GM21526 (cell line): ENCODE measurements at regions not wholly inside any gene's neighbourhood (a gene's known extent, or its start where the extent isn't known, plus 50 kb on each side); places are given as distances from the start of the nearest gene placed in this dataset.
"Not testable (repeated sequence)": the region's sequence is repeated elsewhere in the genome, so short reads cannot be mapped to it uniquely, and the experiment has no call there.

Source experiments
- ATAC-seq: cut with Tn5 transposase; IDR thresholded peaks from one replicate; pipeline ENCODE4 v1.9.1; 2021; ENCODE audit warnings: moderate library complexity; ENCODE audit not compliant: unreplicated experiment, low FRiP score

- no peak for ATAC-seq
Measured at GRCh38 chr2:187862715-187863114, 308.5 kb upstream of the TFPI start.

DNA sequence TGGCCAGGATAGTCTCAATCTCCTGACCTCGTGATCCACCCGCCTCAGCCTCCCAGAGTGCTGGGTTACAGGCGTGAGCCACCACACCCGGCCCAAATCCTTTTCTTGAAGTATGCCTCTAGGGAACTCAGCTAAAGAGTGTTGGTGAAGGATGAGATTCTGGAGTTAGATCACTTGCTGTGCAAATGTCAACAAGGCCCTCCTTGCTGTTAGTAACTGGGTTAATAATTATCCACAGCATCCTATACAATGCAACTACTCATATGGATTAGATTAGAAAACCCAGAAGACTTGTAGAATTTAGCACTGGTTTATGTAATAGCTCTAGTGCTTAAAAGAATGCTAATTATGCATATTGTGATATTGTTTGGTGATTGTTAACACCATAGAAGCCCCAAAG, 310.8 kb upstream of the TFPI start:
- no peak for ATAC-seq

GRCh38 chr2:187867165-187867564, 312.9 kb upstream of the TFPI start:
- no peak for ATAC-seq

GRCh38 chr2:187869195-187869594, 315.0 kb upstream of the TFPI start:
- no peak for ATAC-seq

DNA sequence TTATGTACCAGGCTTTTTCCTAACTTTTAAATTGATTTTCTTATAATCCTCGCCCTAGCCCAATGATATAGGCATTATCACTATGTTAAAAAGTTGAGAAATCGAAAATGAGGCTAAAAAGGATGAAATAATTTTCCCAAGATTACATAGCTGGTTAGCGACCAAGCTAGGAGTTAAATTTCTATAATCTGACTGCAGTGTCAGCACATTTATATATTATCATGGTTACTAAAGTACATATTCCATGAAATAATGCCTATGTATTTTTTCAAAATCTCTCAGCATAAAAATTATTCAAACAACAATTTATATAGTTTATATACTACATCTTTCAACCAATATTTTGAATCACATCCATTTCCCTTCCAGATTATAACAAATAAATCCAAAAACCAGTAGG, 317.3 kb upstream of the TFPI start:
- ATAC-seq = no peak

GRCh38 chr2:187873132-187873531, 318.9 kb upstream of the TFPI start:
- ATAC-seq = no peak

DNA sequence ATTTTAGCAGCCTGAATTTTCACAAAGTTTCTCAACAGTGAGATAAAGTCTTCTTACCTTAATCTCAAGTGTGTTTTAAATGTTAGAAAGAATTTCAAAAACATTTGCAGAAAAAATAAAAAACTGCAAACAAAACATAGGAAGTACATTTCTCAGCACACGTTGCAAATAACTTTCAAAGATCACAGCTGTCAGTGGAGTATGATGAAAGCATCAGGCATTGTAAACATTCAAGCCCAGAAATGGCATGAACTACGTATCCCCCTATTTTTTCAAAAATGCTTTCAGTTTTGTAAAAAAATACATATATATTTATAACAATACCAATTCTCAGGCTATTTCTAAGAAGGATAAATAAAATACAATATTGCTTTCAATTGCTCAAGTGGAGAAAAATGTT, 320.6 kb upstream of the TFPI start:
- ATAC-seq = no peak

- no peak for ATAC-seq
Measured at GRCh38 chr2:187875261-187876141, 321.3 kb upstream of the TFPI start.

DNA sequence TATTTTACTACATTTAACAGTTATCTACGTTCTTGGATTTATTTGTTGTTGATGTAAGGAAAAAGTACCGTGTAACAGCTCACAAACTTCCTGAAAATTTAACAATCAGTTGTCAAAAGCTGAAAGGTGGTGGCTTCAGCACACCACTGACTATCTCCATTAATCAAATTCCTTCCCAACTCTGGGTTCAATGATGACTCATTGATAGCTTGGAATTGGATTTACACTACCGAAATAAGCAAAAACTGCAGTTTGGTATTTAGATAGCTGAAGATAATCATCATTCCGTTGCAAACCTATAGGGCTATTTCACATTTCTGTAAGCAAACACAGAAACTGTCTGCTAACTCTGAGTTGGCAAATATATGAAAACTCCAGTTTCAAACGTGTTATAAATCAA, 322.3 kb upstream of the TFPI start:
- no peak for ATAC-seq

- ATAC-seq = no peak
Measured at GRCh38 chr2:187877391-187877790, 323.2 kb upstream of the TFPI start.

DNA sequence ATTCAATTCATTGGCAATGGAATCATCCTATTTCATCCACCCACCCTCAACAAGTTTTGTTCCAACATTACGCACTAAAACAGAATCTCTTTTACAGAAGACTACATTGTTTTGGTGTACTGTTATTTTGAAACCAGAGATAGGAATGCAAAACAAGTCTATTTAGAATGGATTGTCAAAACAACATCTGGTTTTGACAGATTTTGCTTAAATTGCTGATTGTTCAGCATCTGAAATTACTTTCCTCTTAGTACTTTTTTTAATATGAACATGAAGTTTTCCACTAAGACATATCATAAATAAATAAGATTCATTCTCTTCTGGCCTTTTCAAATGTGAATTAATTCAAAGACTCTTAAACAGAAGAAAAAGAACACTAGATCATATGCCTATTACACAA, 323.9 kb upstream of the TFPI start:
- ATAC-seq = no peak

DNA sequence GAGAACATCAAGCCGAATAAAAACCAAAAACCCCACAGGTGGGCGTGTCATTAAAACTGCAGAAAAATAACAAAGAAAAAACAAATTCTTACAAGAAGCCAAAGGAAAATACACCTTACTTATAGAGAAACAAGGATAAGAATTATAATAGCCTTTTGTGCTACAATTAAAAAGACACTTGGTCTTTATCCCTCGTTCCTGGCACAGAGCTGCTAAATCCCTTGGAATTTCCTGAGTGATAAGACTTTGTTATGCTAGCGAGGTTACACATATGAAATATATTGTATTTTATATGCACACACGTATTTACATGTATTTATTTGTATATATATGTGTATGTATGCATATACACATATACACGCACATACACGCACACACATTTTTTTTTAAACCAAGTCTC, 325.3 kb upstream of the TFPI start:
- no peak for ATAC-seq

DNA sequence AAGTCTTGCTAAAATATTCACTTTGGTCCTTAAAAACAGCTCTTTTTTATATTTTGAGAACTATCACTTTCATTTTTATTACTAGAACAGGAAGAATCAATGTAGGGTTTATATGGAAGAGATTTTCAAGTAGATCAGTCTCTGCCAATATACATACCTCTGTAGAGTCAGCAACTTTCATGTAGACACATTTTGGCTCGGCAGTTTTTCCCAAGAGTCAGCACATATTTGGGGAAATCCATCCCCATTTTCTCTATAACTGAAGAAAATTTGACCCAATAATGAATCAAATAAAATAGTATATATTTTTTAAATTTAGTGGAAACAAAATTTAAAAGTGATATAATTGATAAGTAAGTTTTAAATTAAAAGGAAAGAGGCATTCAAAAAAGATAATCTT, 329.8 kb upstream of the TFPI start:
- ATAC-seq = no peak

DNA sequence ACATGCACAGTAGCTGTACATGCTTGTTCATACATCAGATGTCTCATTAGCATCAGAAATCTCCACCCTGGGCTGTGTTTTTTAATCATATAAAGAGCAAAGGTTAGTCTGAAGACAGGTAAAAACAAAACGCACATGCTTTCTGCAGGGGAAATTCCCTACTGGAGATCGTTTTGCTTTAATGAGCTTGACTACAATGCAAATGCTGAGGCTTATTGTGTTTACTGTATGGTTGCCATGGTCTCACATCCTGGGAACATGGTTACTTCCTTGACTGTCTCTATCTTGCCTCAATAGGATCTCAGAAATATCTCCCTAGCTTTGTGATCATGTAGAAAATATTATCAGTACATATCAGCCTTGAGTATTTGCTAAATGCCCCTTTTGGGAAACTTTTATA, 336.5 kb upstream of the TFPI start:
- no peak for ATAC-seq

GRCh38 chr2:187900021-187900420, 345.8 kb upstream of the TFPI start:
- no peak for ATAC-seq

DNA sequence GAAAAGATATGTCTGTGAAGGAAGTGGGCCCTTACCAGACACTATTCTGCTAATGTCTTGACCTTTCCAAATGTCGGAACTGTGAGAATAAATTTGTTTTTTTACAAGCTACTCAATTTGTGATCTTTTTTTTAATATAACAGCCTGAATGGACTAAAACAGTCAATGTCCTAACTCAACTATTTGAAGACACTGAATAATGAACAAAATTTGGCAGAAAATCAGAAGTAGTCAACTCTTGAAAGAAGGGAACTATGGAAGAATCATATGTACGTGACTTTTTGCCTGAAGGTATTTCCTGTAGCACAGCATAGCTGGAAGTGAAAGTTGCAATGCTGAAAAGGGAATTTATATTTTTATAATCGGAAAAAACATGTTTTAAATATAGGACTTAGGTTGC, 351.8 kb upstream of the TFPI start:
- ATAC-seq = no peak

- ATAC-seq = not testable (repeated sequence)
Measured at GRCh38 chr2:187910922-187911321, 356.7 kb upstream of the TFPI start.

GRCh38 chr2:187912950-187913349, 358.7 kb upstream of the TFPI start:
- no peak for ATAC-seq

- ATAC-seq = no peak
Measured at GRCh38 chr2:187915810-187916209, 361.6 kb upstream of the TFPI start.

DNA sequence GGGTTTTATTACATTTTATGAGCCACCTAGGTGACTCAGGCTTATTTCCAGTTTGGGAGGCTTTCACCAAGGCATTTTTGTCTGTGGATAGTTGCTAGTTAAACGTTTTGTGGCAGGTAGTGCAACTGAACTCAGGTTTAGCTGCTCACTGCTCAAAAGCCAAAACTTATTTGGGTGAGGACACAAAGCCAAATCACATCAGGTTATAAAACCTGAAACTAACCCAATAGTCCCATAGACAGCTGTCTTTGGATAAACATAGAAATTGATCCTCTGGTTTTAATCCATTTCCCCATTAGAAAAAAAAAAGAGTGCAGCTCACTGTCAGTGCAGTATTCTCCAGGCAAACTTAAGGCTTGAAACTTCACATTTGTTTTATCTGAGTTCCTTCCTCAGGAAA, 362.6 kb upstream of the TFPI start:
- ATAC-seq = no peak

GRCh38 chr2:187917535-187917934, 363.3 kb upstream of the TFPI start:
- ATAC-seq = no peak

GRCh38 chr2:187918996-187919821, 365.0 kb upstream of the TFPI start:
- ATAC-seq = no peak
